ENCODE measurements at regions not wholly inside any gene's neighbourhood (a gene's known extent, or its start where the extent isn't known, plus 50 kb on each side); places are given as distances from the start of the nearest gene placed in this dataset.

- Histone ChIP-seq H3K4me1 (no peaks in the 10 kb centered on the region), H3K27ac (no peak overlapping the region), H3K4me2 (no peak overlapping the region), H3K9me3 (ENCODE audit: low read depth) (no peaks in the 10 kb centered on the region), H3F3A (ENCODE audit: low read depth) (no peaks in the 10 kb centered on the region), H3K36me3 (no peaks in the 10 kb centered on the region), H4K20me1 (ENCODE audit: low read depth) (no peaks in the 10 kb centered on the region), H3K27me3 (no peaks in the 10 kb centered on the region), H3K4me3 (no peak overlapping the region), H3K79me2 (ENCODE audit: low read depth) (no peaks in the 10 kb centered on the region), H3K9ac (no peak overlapping the region), H2AFZ (replicated peaks) (no peak overlapping the region)
- Mint-ChIP-seq H3K4me3 (no peak overlapping the region), H3K9me3 (peaks cover 13% of the 10 kb centered on the region), H3K27ac (no peak overlapping the region), H3K36me3 (no peaks in the 10 kb centered on the region), H3K27me3 (ENCODE audit: insufficient read depth, low read depth) (peaks cover 3% of the 10 kb centered on the region), H3K4me1 (no peaks in the 10 kb centered on the region)
- no peak for DNase-seq (ENCODE audit: low spot score)
- TF ChIP-seq EZH2 (IDR thresholded peaks at IDR 0.05), result no peak
- no peak for TF ChIP-seq CTCF (IDR thresholded peaks at IDR 0.05)
- TF ChIP-seq EZH2phosphoT487 (IDR thresholded peaks at IDR 0.05), result no peak
Measured at GRCh38 chr1:194267021-194267420, 1080.6 kb upstream of the B3GALT2 start.

- Histone ChIP-seq H3K36me3 (no peaks in the 10 kb centered on the region), H3K9me3 (ENCODE audit: low read depth) (no peaks in the 10 kb centered on the region), H3K27ac (no peak overlapping the region), H3K4me1 (no peaks in the 10 kb centered on the region), H3K4me3 (no peak overlapping the region), H3K9ac (no peak overlapping the region), H3K27me3 (no peaks in the 10 kb centered on the region), H3K4me2 (no peak overlapping the region), H3F3A (ENCODE audit: low read depth) (no peaks in the 10 kb centered on the region), H3K79me2 (ENCODE audit: low read depth) (no peaks in the 10 kb centered on the region), H2AFZ (replicated peaks) (no peak overlapping the region), H4K20me1 (ENCODE audit: low read depth) (no peaks in the 10 kb centered on the region)
- Mint-ChIP-seq H3K27ac (no peak overlapping the region), H3K4me3 (no peak overlapping the region), H3K4me1 (no peaks in the 10 kb centered on the region), H3K27me3 (ENCODE audit: insufficient read depth, low read depth) (no peaks in the 10 kb centered on the region), H3K9me3 (no peaks in the 10 kb centered on the region), H3K36me3 (no peaks in the 10 kb centered on the region)
- TF ChIP-seq EZH2phosphoT487 (IDR thresholded peaks at IDR 0.05) (no peak), EZH2 (IDR thresholded peaks at IDR 0.05) (no peak), CTCF (IDR thresholded peaks at IDR 0.05) (no peak)
- DNase-seq (ENCODE audit: low spot score), result no peak
Measured at GRCh38 chr1:194256010-194256409, 1069.6 kb upstream of the B3GALT2 start.

GRCh38 chr1:194252199-194252598, 1065.8 kb upstream of the B3GALT2 start:
- H2AFZ ChIP-seq (replicated peaks), result no peak overlapping the region
- Mint-ChIP-seq H3K4me1 (no peaks in the 10 kb centered on the region), H3K9me3 (no peaks in the 10 kb centered on the region), H3K4me3 (no peak overlapping the region), H3K27me3 (ENCODE audit: insufficient read depth, low read depth) (no peaks in the 10 kb centered on the region), H3K36me3 (no peaks in the 10 kb centered on the region), H3K27ac (no peak overlapping the region)
- no peaks in the 10 kb centered on the region for H3K4me1 ChIP-seq
- H4K20me1 ChIP-seq (ENCODE audit: low read depth), result no peaks in the 10 kb centered on the region
- H3F3A ChIP-seq (ENCODE audit: low read depth), result no peaks in the 10 kb centered on the region
- no peaks in the 10 kb centered on the region for H3K9me3 ChIP-seq (ENCODE audit: low read depth)
- no peaks in the 10 kb centered on the region for H3K36me3 ChIP-seq
- no peak for DNase-seq (ENCODE audit: low spot score)
- no peak overlapping the region for H3K4me2 ChIP-seq
- no peaks in the 10 kb centered on the region for H3K27me3 ChIP-seq
- no peak for TF ChIP-seq CTCF (IDR thresholded peaks at IDR 0.05)
- TF ChIP-seq EZH2phosphoT487 (IDR thresholded peaks at IDR 0.05), result no peak
- no peak for TF ChIP-seq EZH2 (IDR thresholded peaks at IDR 0.05)
- H3K27ac ChIP-seq, result no peak overlapping the region
- no peaks in the 10 kb centered on the region for H3K79me2 ChIP-seq (ENCODE audit: low read depth)
- H3K4me3 ChIP-seq, result no peak overlapping the region
- H3K9ac ChIP-seq, result no peak overlapping the region

GRCh38 chr1:194241215-194241614, 1054.8 kb upstream of the B3GALT2 start:
- no peak overlapping the region for H2AFZ ChIP-seq (replicated peaks)
- Mint-ChIP-seq H3K27ac (no peak overlapping the region), H3K4me1 (no peaks in the 10 kb centered on the region), H3K4me3 (no peak overlapping the region), H3K36me3 (no peaks in the 10 kb centered on the region), H3K9me3 (no peaks in the 10 kb centered on the region), H3K27me3 (ENCODE audit: insufficient read depth, low read depth) (no peaks in the 10 kb centered on the region)
- no peak for DNase-seq (ENCODE audit: low spot score)
- no peak overlapping the region for H3K9ac ChIP-seq
- no peak overlapping the region for H3K4me3 ChIP-seq
- H3K27me3 ChIP-seq, result no peaks in the 10 kb centered on the region
- no peak overlapping the region for H3K27ac ChIP-seq
- H3K36me3 ChIP-seq, result no peaks in the 10 kb centered on the region
- H3K9me3 ChIP-seq (ENCODE audit: low read depth), result no peaks in the 10 kb centered on the region
- H3K4me2 ChIP-seq, result no peak overlapping the region
- no peaks in the 10 kb centered on the region for H3K4me1 ChIP-seq
- no peak for TF ChIP-seq CTCF (IDR thresholded peaks at IDR 0.05)
- no peak for TF ChIP-seq EZH2 (IDR thresholded peaks at IDR 0.05)
- no peak for TF ChIP-seq EZH2phosphoT487 (IDR thresholded peaks at IDR 0.05)
- no peaks in the 10 kb centered on the region for H4K20me1 ChIP-seq (ENCODE audit: low read depth)
- no peaks in the 10 kb centered on the region for H3K79me2 ChIP-seq (ENCODE audit: low read depth)
- no peaks in the 10 kb centered on the region for H3F3A ChIP-seq (ENCODE audit: low read depth)

Measured in neural progenitor cell (in vitro differentiated cells).